ENCODE measurements at regions not wholly inside any gene's neighbourhood (a gene's known extent, or its start where the extent isn't known, plus 50 kb on each side); places are given as distances from the start of the nearest gene placed in this dataset.
A peak's percentile ranks its signal among the peaks of the same experiment; 100 is the strongest.
"Not testable (repeated sequence)": the region's sequence is repeated elsewhere in the genome, so short reads cannot be mapped to it uniquely, and the experiment has no call there.

DNA sequence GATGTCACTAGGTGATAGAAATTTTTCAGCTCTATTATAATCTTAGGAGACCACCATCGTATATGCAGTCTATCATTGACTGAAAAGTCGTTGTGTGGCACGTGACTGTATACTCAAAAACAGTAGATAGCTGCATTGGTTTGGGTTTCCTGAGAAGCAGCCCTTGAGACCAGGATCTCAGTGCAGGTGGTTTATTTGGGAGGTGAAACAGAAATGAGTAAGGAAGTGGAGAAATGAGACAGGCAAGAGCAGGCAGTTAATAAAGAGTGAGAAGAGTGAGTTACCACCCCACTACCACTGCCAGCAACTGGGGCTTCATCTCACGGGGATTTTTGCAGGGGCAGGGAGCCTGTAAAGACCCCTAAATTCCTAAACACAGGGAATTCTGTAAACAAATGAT, 221.0 kb downstream of the SHQ1 start:
- DNase-seq (ENCODE audit: low spot score): no peak

DNA sequence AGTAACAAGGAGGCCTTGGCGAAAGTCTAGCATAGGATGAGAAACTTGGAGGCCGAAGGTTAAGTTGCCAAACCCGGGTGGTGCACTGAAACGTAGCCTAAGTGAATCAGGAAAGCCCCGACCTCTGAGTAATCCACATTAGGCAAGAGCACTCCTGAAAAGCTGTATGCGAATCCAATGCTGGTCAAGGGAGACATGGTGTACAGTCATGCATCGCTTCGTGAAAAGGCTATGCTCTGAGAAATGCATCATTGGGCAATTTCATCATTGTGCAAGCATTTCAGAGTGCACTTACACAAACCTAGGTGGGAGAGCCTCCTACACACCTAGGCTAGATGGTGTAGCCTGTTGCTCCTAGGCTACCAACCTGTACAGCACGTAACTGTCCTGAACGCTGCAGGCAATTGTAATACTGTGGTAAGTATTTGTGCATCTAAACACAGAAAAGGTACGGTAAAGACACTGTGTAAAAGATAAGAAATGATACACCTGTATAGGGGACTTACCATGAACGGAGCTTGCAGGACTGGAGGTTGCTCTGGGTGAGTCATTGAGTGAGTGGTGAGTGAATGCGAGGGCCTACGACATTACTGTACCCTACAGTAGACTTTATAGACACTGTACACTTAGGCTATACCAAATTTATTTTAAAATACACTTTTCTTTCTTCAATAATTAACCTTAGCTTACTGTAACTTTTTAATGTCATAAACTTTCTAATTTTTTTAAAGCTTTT, 222.5 kb downstream of the SHQ1 start:
- no peak for DNase-seq (ENCODE audit: low spot score)

DNA sequence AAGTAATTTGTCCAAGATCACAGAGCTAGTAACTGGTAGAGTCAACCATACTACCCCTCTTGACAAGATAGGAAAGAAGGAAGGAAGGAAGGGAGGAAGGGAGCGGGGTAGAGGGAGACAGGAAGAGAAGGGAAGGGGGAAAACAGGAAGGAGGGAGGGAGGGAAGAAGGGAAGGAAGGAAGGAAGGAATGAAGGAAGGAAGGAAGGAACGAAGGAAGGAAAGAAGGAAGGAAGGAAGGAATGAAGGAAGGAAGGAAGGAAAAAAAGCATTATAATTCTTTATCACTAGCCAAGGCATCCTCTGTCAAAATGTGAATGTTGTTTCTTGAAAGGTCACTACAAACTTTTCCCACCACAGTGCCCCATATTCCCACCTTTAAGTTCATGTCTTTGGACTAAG, 223.6 kb downstream of the SHQ1 start:
- DNase-seq (ENCODE audit: low spot score): no peak

DNA sequence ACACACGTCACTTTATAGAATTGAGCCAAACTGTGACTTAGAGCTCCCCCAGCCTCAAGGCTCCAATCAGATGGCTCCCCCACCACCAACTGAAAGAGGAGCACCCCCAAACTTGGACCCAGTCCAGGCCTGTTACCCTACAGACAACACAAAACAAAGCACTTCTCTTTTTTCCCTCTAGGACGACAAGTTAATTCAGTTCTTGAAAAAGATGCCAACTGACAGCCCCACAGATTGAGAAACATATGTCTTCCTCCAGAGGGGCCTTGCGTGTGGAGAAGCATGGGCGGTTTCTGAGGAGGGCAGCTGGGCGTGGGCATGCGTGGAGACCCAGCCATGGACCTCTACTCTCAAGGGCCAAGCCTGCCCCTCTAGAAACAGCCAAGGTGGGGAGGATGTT, 229.5 kb downstream of the SHQ1 start:
- DNase-seq (ENCODE audit: low spot score): no peak

DNA sequence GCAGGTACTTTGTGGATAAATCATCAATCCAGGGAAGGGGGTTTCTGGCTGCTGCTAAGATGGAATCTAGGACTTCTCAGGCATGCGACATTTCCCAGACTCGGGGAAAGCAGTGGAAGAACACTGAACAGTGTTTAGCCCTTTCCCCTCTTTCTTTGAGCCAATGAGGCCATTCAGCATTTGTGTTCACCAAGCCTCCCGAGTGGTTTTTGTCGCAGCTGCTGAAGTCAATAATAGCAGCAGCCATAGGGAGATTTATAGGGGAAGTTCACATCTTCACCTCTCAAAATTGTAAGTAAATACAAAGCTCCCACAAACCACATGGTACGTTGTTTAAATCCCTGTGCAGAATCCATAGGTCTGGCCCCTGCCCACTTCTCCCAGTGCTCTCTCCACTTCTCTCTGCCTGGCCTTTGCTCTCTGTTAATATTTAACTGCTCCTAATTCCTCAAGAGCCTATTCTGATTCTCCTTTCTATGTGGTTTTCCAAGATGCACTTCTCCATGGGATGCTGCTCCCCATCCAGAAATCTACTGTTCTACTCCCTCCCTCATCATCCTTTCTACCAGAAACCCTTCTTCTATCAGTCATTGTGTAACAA, 230.7 kb downstream of the SHQ1 start:
- no peak for DNase-seq (ENCODE audit: low spot score)

DNA sequence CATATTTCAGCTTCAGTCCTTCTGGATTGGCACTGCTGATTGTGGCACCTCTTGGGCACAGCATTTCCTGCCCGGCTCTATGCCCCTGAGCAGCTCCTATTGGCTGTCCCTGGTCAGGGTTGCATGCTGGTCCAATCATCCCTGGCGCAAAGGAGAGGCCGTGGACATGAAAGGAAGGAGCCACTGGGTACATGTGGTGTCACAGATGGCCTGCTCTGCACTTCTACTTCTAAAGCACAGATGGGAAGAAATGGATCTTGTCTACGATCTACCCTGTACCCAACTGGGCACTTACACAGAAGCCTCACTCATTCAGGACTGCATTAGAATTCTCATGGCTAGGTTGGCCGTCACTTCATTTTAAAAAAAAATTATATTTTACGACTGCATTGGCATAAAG, 232.5 kb downstream of the SHQ1 start:
- no peak for DNase-seq (ENCODE audit: low spot score)

DNA sequence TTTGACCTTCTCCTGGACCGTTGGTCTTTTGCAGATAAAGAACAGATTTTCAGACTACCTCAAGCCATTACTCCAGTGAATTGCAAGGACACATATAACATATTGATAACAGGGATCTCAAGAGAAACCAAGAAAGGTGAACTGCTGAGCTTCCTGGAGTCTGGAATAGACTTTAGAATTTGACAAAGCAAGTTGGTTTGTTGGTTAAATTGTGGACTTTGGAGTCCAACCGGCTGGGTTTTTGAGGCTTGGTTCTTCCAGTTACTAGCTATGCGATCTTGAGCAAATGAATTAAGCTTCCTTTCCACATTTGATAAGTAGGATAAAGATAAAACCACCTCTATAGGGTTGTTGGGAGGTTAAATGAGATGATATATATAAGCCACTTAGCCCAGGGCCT, 233.1 kb downstream of the SHQ1 start:
- no peak for DNase-seq (ENCODE audit: low spot score)

DNA sequence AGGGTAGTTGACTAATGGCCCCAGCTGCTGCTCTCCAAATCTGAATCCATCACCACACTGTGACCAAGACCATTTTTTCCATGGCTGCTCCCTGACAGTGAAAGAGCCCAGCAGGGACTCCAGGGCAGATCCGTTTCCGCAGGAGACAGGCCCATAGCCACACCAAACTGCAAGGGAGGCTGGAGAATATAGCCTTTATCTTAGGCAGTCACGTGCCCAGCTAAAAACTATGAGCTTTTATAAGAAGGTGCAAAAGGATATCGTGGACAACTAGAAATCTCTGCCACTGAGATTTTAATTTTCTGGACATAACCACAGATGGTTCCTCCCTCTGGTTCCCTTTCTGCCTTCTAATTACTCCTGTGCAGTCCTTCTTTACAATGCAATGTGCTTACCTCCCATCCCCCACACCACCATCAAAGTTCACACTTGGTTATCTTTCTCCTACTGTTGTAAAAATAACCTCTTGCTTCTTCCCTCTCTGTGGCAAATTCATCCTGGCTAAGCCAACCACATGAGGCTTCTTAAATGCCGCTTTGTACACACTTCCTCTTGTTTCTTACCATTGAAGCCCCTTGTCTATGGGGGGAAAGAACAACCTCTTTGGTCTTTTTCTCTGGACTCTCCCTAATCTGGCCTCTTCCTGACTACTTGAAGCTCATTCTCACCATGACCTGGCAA, 233.7 kb downstream of the SHQ1 start:
- DNase-seq (ENCODE audit: low spot score): no peak

DNA sequence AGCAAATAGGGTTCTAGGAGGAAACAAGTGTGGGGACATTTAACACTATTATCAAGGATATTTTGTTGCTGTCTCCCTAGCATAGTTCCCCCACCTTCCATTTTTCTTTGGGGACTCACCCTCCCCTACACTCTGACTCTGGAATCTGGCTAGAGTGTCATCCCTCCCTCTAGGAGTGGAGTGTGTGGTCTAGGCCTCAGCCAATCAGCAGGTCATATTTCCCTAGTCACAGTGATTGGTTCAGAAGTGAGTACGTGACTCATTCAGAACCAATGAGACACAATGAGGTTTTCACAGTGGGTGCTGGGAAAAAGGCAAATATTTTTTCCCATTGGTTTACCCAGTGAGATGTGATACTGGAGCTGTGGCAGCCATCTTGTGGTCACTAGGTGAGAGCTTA, 234.4 kb downstream of the SHQ1 start:
- no peak for DNase-seq (ENCODE audit: low spot score)

DNA sequence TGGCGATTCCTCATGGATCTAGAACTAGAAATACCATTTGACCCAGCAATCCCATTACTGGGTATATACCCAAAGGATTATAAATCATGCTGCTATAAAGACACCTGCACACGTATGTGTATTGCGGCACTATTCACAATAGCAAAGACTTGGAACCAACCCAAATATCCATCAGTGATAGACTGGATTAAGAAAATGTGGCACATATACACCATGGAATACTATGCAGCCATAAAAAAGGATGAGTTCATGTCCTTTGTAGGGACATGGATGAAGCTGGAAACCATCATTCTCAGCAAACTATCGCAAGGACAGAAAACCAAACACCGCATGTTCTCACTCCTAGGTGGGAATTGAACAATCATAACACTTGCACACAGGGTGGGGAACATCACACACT, 239.1 kb downstream of the SHQ1 start:
- DNase-seq (ENCODE audit: low spot score): not testable (repeated sequence)

DNA sequence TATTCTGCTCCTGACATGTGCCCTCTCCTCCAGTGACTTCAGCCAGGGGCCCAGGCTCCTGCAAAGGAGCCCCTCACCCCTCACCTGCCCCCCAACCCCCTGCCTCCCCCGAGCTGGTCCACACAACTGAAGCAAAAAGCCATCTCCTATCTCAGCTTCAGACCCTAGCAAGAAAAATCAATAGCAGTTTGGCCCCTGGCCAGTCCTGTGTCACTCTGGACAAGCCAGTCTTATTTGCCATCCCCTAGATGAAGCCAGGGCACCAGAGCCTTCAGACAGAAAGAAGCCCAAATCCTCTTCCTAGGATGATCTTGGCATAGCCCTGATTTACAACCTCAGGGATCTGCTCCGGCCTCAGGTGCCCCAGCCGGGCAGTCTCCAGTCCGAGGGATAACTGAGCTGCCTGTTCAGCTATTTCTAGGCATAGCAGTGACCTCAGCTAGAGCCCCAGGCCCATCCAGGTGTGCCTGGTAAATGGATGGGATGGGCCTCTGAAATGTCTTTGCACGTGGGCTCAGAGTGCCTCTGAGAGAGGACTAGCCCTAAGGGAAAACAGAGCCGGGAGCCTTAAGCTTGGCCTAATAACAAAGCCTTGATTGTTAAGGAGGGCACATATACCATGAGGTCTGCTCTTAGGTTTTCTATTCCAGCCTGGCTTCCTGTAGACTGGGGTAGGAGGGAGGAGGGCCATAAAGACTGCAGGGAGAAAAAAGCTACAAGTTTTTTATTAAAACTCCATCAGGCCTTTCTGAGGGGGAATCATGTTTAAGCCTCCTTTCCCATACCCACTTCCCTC, 242.0 kb downstream of the SHQ1 start:
- DNase-seq (ENCODE audit: low spot score): peak; percentile 82

DNA sequence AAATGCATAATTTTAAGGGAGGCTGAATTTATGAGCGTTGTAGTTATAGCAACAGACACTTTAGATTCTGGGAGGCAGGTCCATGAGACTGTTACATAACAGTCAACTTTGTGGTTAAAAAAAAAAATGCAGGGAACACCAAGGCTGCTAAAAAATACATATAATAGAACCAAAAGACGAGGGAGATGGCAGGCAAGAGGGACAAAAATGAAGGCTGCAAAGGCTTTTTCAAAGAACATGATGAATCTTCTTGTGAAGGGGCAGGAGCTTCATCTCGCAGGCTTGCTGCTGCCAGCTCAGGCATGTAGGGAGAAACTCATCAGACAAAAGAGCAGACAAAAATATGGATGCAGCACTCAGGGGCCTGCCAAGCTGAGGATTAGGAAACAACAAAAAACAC, 243.9 kb downstream of the SHQ1 start:
- DNase-seq (ENCODE audit: low spot score): no peak

DNA sequence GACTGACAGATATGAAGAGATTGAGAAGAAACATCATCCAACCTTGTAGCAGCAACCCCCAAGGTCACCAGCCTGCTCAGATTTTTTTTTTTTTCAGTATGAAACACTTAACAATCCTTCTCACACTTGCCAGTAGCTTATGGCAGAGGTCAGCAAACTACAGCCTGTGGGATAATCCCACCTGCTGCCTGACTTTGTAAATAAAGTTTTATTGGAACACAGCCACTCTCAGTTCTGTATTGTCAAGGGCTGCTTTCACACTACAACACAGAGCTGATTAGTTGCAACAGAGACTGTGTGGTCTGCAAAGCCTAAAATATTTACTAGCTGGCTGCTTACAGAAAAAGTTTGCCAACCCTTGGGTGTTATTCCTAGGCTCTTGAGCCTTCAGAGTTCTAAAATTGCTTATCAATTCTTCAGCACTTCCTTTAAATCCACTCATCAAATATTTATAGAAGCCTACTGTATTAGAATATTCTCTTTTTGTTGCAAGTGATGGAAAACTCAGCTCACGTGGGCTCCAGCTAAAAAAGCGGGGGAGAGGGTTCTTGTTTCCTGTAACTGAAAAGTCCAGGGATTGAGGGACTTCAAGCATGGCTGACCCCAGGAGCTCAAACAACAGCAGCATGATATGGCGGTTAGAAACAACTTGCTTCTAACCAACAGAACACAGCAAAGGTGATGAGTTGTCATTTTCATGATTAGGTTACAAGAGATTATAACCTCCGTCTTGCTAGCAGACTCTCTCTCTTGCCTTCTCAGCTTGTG, 246.1 kb downstream of the SHQ1 start:
- no peak for DNase-seq (ENCODE audit: low spot score)

DNA sequence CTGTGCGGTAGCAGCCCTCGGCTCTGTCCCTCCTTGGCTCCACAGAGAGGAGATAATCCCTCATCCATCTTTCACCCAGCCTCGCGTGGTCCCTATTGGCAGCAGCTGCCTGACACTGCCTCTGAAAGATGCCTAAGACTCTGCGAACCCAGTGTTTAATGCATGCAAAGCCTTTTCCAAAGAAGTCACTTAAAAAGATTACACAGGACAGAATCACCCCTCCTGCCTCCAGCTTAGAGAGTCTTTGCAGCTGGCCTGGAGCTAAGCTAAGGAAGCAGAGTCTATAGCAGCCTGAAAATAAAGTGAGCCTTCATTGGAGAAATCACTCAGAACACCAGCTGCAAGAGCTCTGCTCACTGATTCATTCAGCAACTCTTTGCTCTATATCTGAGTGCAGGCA, 247.2 kb downstream of the SHQ1 start:
- DNase-seq (ENCODE audit: low spot score): no peak

DNA sequence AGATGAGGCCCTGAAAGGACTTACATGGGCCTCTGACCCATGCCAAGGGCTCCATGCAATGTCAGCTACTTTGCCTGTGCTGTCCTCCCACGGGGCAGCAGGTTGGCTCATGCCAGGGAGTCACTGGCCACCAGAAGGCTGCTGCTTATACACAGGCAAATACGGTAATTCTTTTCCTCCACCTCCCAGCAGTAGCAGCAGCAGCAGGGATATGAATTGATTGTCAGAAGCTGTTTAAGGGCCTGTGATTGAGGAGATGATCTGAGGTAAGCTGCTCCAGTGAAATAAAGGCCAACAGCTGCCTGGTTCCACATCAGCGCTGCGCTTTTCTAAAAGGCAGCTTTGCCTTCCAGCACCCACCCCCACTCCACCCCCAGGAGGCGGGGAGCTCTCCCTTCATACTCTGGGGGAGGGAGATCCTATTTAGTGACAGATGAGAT, 250.5 kb downstream of the SHQ1 start:
- peak; percentile 33 for DNase-seq (ENCODE audit: low spot score)

DNA sequence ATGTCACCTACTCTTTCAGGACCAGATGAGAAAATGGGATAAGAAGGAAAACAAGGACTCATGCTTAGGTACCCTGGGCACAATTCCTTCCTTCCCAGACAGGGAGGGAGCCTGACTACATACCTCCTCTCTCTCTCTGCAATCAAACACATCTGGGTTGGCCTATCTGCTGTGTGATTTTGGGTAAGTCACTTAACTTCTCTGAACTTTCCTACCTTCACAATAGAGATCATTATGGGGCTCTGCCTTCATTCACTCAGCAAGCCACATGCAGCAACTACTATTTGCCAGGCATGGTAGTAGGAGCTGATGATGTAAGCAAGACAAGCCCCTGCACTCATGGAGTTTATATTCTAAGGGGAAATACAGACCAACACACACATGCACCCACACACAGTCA, 251.2 kb downstream of the SHQ1 start:
- DNase-seq (ENCODE audit: low spot score): no peak

DNA sequence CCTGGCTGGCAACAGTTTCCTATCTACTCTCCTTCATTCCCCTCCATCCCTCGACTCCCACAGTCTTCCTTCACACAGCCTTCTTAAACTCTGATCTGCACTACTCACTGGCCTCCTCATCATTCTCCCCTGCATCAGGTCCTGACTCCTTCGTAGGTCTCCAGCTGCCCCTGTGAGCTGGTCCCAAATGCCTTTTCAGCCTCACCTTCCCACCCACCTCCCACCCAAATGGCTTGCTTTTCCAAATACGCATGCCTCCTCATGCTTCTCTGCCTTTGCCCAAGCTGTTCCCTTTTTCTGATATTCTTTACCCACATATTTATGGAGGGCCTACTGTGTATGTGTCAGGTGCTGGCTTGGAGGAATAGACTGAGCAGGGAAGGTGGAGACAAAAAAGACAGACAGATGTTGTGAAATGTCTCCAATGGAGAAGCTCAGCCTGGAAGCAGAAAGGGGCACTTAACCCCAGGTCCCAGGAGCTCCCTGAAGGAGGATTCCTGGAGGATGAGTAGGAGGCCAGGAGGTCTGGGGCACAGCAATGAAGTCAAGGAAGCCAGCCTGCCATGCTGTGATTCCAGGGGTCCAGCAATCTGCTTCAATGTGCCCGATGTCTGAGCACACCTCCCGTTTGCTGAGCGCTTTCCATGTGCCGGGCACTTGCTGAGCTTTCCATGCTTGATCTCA, 252.2 kb downstream of the SHQ1 start:
- DNase-seq (ENCODE audit: low spot score): no peak

DNA sequence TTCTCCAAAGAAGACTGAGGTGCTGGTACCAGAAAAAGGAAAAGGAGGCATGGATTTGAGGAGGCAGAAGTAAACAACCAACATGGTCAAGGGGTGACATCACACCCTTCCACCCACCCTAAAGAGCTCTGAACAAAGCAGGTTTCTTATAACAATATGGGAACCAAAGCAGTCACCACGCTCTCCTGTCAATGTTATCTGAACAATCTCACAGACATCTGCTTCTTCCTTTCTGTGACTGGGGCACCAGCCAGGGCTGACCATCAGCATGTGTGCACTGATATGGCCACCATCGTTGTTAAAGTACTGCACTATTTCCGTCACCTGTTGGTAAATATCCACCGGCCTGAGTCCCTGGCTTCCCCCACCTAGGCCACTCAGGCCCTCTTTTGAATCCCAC, 252.9 kb downstream of the SHQ1 start:
- no peak for DNase-seq (ENCODE audit: low spot score)

DNA sequence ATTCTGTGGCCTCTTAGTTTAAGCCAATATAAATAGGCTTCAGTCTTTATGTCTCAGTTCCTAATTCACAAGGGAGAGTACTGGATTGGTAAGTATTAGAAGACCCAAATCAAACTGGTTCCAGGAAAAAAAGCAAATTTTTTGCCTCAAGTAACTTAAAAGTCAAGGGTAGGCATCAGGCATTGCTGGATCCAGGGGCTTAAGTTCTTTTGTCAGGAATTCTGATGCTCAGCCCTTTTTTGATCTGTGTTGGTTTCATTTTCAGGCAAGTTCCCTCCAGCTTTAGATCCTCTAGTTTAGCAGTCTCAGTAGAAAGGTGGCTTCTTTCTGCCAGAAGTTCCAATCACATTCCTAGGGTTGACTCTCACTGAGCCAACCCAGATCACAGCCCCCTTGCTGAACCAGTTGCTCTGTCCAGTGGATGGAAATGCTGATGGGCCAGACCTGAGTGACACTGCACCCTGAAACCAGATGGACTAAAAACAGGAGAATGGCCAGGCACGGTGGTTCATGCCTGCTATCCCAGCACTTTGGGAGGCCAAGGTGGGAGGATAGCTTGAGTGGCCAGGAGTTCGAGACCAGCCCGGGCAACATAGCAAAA, 253.5 kb downstream of the SHQ1 start:
- no peak for DNase-seq (ENCODE audit: low spot score)

DNA sequence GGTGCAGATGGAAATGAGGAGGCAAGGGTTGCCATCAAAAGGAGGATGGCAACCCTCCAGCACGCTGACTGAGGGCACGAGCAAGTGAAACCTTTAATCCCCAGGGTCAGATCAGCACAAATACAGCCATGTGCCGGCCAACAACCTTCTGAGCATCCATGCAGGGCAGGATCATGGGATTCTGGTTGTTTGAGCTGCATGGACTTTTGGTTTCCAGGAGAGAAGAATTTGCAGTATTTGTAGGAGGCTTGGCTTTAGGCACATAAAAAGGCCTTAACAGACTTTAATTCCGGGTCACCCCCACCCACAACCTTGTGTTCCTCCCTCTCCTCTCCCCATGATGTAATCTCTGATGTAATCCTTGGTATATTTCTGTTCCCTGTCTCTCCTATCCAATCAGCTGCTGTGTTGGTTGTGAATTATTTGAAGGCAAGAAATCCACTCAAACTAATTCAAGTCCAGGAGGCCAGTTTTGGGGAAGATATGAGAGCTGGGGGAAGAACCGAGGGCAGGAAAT, 254.3 kb downstream of the SHQ1 start:
- no peak for DNase-seq (ENCODE audit: low spot score)
